ENCODE measurements at regions not wholly inside any gene's neighbourhood (a gene's known extent, or its start where the extent isn't known, plus 50 kb on each side); places are given as distances from the start of the nearest gene placed in this dataset.

DNA sequence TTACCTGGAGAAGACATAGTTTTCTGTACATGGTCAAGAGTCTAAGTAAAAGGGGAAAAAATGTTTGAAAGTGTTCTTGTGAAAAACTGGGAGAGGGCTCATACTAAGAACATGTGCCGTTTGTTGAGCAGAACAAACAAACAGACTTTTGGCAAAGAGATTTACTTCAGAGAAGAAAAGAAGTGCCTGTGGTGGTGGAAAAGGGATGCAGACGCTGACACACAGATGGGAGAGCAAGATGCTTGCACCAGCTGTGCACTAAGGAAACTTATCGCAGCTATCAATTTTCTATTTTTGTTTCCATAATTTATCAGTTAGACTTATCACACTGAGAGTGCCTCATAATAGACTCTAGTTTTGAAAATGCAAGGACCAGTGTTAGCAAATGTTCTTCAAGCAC lies 259.6 kb upstream of the PDZRN3 start:
- H3K4me1 ChIP-seq (ENCODE audit: insufficient read depth, low read length), result no peaks in the 10 kb centered on the region
- no peaks in the 10 kb centered on the region for H4K20me1 ChIP-seq (ENCODE audit: insufficient read depth, low read length)
- no peaks in the 10 kb centered on the region for H3K9me3 ChIP-seq (ENCODE audit: low read depth, low read length)
- no peak overlapping the region for H3K4me2 ChIP-seq (ENCODE audit: insufficient read depth, low read length)
- H3K4me3 ChIP-seq (ENCODE audit: insufficient read depth, low read length), result no peak overlapping the region
- no peak for DNase-seq (ENCODE audit: insufficient read length, low spot score, missing footprints)
- H3K79me2 ChIP-seq (ENCODE audit: insufficient read depth, low read length), result no peaks in the 10 kb centered on the region
- H3K27ac ChIP-seq (ENCODE audit: low read depth, low read length), result no peak overlapping the region
- H2AFZ ChIP-seq (ENCODE audit: low read length), result no peak overlapping the region
- H3K36me3 ChIP-seq (ENCODE audit: insufficient read depth, low read length), result no peaks in the 10 kb centered on the region
- TF ChIP-seq, protein P1, sequence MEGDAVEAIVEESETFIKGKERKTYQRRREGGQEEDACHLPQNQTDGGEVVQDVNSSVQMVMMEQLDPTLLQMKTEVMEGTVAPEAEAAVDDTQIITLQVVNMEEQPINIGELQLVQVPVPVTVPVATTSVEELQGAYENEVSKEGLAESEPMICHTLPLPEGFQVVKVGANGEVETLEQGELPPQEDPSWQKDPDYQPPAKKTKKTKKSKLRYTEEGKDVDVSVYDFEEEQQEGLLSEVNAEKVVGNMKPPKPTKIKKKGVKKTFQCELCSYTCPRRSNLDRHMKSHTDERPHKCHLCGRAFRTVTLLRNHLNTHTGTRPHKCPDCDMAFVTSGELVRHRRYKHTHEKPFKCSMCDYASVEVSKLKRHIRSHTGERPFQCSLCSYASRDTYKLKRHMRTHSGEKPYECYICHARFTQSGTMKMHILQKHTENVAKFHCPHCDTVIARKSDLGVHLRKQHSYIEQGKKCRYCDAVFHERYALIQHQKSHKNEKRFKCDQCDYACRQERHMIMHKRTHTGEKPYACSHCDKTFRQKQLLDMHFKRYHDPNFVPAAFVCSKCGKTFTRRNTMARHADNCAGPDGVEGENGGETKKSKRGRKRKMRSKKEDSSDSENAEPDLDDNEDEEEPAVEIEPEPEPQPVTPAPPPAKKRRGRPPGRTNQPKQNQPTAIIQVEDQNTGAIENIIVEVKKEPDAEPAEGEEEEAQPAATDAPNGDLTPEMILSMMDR (IDR thresholded peaks at IDR 0.05; ENCODE audit: extremely low read depth, low read depth, low read length), result no peak
- H3K27me3 ChIP-seq (ENCODE audit: insufficient read depth, low read length), result no peaks in the 10 kb centered on the region

DNA sequence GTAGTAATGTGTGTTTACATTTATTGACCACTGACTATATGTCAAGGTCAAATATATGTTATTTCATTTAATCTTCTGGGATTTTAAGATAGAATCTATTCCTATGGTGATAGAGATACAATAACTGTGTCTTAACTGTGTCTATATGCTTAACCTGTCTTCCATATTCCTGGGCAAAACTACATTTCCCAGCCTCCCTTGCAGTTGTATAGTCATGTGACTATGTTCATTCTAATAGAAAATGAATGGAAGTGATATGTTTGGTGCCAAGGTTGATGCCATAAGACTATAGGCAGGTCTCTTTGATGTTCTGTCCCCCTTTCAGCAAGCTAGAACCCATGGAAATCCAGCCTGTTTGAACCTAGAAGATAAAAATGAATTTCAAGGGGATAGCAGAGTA lies 258.8 kb upstream of the PDZRN3 start:
- H3K4me1 ChIP-seq (ENCODE audit: insufficient read depth, low read length), result no peaks in the 10 kb centered on the region
- H3K4me3 ChIP-seq (ENCODE audit: insufficient read depth, low read length), result no peak overlapping the region
- H3K79me2 ChIP-seq (ENCODE audit: insufficient read depth, low read length), result no peaks in the 10 kb centered on the region
- no peak overlapping the region for H3K27ac ChIP-seq (ENCODE audit: low read depth, low read length)
- TF ChIP-seq, protein P1 (IDR thresholded peaks at IDR 0.05; ENCODE audit: extremely low read depth, low read depth, low read length), result no peak
- H3K27me3 ChIP-seq (ENCODE audit: insufficient read depth, low read length), result no peaks in the 10 kb centered on the region
- H3K9me3 ChIP-seq (ENCODE audit: low read depth, low read length), result no peaks in the 10 kb centered on the region
- H4K20me1 ChIP-seq (ENCODE audit: insufficient read depth, low read length), result no peaks in the 10 kb centered on the region
- no peak for DNase-seq (ENCODE audit: insufficient read length, low spot score, missing footprints)
- H2AFZ ChIP-seq (ENCODE audit: low read length), result no peak overlapping the region
- H3K4me2 ChIP-seq (ENCODE audit: insufficient read depth, low read length), result no peak overlapping the region
- H3K36me3 ChIP-seq (ENCODE audit: insufficient read depth, low read length), result no peaks in the 10 kb centered on the region

DNA sequence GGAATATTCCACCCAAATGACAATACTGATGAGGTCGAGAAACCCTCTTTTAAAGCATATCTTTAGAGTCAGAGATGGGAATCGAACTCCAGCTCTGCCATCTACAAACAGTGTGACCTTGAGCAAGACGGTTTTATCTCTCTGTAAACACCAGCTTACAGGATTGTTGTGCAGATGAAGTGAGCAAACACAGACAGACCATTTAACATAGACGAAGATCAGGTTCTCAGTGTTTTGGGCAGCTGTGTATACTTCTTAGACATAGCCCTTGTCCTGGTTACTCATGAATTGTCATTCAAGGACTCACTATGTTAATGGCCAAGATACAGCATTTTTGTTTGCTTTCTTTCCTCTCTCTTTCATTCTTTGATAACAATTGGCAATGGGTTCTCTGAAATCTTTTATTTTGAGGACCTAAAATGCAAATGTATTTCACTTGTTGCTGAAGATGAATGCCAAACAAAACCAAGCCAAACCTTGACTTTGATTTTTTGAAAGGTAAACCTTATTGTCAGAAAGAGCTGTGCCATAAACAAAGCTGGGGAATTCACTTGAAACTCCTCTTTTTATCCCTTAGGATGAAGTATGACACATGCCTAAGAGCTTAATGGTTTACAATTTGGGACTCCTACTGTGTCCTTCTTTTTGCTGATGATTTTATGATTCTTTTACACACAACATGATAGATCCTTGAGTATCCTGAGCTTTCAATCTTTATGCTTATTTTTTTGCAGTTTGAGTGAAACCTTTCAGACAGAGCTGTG lies 250.0 kb upstream of the PDZRN3 start:
- Histone ChIP-seq H2AFZ (ENCODE audit: low read length) (no peak overlapping the region), H3K4me2 (ENCODE audit: insufficient read depth, low read length) (no peak overlapping the region), H3K9me3 (ENCODE audit: low read depth, low read length) (no peaks in the 10 kb centered on the region), H3K4me3 (ENCODE audit: insufficient read depth, low read length) (no peak overlapping the region), H3K4me1 (ENCODE audit: insufficient read depth, low read length) (no peaks in the 10 kb centered on the region), H3K79me2 (ENCODE audit: insufficient read depth, low read length) (no peaks in the 10 kb centered on the region), H4K20me1 (ENCODE audit: insufficient read depth, low read length) (no peaks in the 10 kb centered on the region), H3K27me3 (ENCODE audit: insufficient read depth, low read length) (peaks cover 10% of the 10 kb centered on the region), H3K36me3 (ENCODE audit: insufficient read depth, low read length) (no peaks in the 10 kb centered on the region), H3K27ac (ENCODE audit: low read depth, low read length) (no peak overlapping the region)
- TF ChIP-seq, protein P1 (IDR thresholded peaks at IDR 0.05; ENCODE audit: extremely low read depth, low read depth, low read length), result no peak
- DNase-seq (ENCODE audit: insufficient read length, low spot score, missing footprints), result no peak

DNA sequence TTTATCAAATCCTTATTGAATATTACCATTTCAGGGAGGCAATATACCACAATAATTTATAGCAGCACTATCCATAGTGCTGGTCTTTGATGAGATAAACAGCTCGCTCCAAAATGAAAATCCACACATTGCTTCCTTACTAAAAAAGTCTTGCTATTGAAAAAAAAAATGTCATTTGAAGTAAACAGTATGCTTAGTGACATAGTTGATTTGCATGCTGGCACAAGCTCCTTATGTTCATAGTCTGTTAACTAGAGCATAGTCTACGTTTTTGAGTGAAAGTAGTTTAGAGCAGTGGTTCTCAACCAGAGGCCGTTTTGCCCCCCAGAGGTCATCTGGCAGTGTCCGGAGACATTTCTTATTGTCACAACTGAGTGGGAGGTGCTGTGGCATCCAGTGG lies 249.4 kb upstream of the PDZRN3 start:
- Histone ChIP-seq H3K27me3 (ENCODE audit: insufficient read depth, low read length) (peaks cover 10% of the 10 kb centered on the region), H3K4me2 (ENCODE audit: insufficient read depth, low read length) (no peak overlapping the region), H3K4me1 (ENCODE audit: insufficient read depth, low read length) (no peaks in the 10 kb centered on the region), H3K36me3 (ENCODE audit: insufficient read depth, low read length) (no peaks in the 10 kb centered on the region), H3K79me2 (ENCODE audit: insufficient read depth, low read length) (no peaks in the 10 kb centered on the region), H3K4me3 (ENCODE audit: insufficient read depth, low read length) (no peak overlapping the region), H4K20me1 (ENCODE audit: insufficient read depth, low read length) (no peaks in the 10 kb centered on the region), H2AFZ (ENCODE audit: low read length) (no peak overlapping the region), H3K27ac (ENCODE audit: low read depth, low read length) (no peak overlapping the region), H3K9me3 (ENCODE audit: low read depth, low read length) (no peaks in the 10 kb centered on the region)
- TF ChIP-seq, protein P1 (IDR thresholded peaks at IDR 0.05; ENCODE audit: extremely low read depth, low read depth, low read length), result no peak
- DNase-seq (ENCODE audit: insufficient read length, low spot score, missing footprints), result no peak

All from osteoblast (primary cell).